Mesenchymal stem cell (in vitro differentiated cells and primary cell): ENCODE measurements at regions not wholly inside any gene's neighbourhood (a gene's known extent, or its start where the extent isn't known, plus 50 kb on each side); places are given as distances from the start of the nearest gene placed in this dataset.

Experiments
- DNase-seq: peaks from one replicate; pipeline ENCODE4 v3.0.0-alpha.2; 2013
- H2AFZ ChIP-seq: one replicate; pipeline ENCODE4 v1.6.1; 2013; ENCODE audit warnings: low read depth, mild to moderate bottlenecking, control low read depth, inconsistent platforms, low read length, moderate library complexity
- H2AK5ac ChIP-seq: 2 replicates; pipeline ENCODE4 v1.6.1; 2013; ENCODE audit warnings: low read length, moderate library complexity, mild to moderate bottlenecking, inconsistent platforms; ENCODE audit not compliant: severe bottlenecking
- H2BK120ac ChIP-seq: one replicate; pipeline ENCODE4 v1.6.1; 2013; ENCODE audit warnings: low read depth, mild to moderate bottlenecking, inconsistent platforms, low read length, moderate library complexity
- H2BK12ac ChIP-seq, 2 experiments: one replicate each; pipeline ENCODE4 v1.6.1; 2013; ENCODE audit warnings: inconsistent platforms in 2 of 2, low read length in 2 of 2, mild to moderate bottlenecking in 2 of 2, moderate library complexity in 2 of 2, control low read depth in 1 of 2
- H2BK15ac ChIP-seq: one replicate; pipeline ENCODE4 v1.6.1; 2013; ENCODE audit warnings: mild to moderate bottlenecking, low read depth, inconsistent platforms; ENCODE audit not compliant: poor library complexity, severe bottlenecking
- H2BK5ac ChIP-seq: 2 replicates; pipeline ENCODE4 v1.6.1; 2013; ENCODE audit warnings: low read depth, mild to moderate bottlenecking, low read length, control low read depth, inconsistent platforms; ENCODE audit not compliant: poor library complexity, severe bottlenecking
- H3K14ac ChIP-seq, 2 experiments: one replicate each; pipeline ENCODE4 v1.6.1; 2013; ENCODE audit warnings: inconsistent platforms in 2 of 2, low read length in 2 of 2, control low read depth in 1 of 2, mild to moderate bottlenecking in 1 of 2, moderate library complexity in 1 of 2
- H3K18ac ChIP-seq, 2 experiments: one replicate each; pipeline ENCODE4 v1.6.1; 2013; ENCODE audit warnings: inconsistent platforms in 2 of 2, low read length in 2 of 2, control low read depth in 1 of 2, low read depth in 1 of 2, mild to moderate bottlenecking in 1 of 2
- H3K23ac ChIP-seq, 2 experiments: one replicate each; pipeline ENCODE4 v1.6.1; 2013; ENCODE audit warnings: inconsistent platforms in 2 of 2, low read length in 2 of 2, mild to moderate bottlenecking in 2 of 2, moderate library complexity in 2 of 2, control low read depth in 1 of 2
- H3K27ac ChIP-seq: 2 replicates; pipeline ENCODE4 v1.5.1; 2013; ENCODE audit warnings: mild to moderate bottlenecking, moderate library complexity, low read length, control low read depth, inconsistent platforms; ENCODE audit not compliant: poor library complexity, severe bottlenecking
- H3K27me3 ChIP-seq, 2 experiments: 2 replicates each; pipeline versions ENCODE4 v1.6.1 to v1.7.0; 2013; ENCODE audit warnings: low read length in 2 of 2, mild to moderate bottlenecking in 2 of 2, moderate library complexity in 2 of 2, control low read depth in 1 of 2, inconsistent platforms in 1 of 2; ENCODE audit not compliant: control insufficient read depth in 1 of 2, insufficient read depth in 1 of 2
- H3K36me3 ChIP-seq, 2 experiments: 2 replicates each; pipeline versions ENCODE4 v1.6.1 to v1.7.0; 2013; ENCODE audit warnings: low read length in 2 of 2, control low read depth in 1 of 2, inconsistent platforms in 1 of 2, low read depth in 1 of 2, mild to moderate bottlenecking in 1 of 2; ENCODE audit not compliant: insufficient read depth in 2 of 2, control insufficient read depth in 1 of 2
- H3K4ac ChIP-seq, 2 experiments: one replicate each; pipeline ENCODE4 v1.6.1; 2013; ENCODE audit warnings: inconsistent platforms in 2 of 2, low read length in 2 of 2, mild to moderate bottlenecking in 2 of 2, moderate library complexity in 2 of 2, control low read depth in 1 of 2, low read depth in 1 of 2
- H3K4me1 ChIP-seq: 2 replicates; pipeline ENCODE4 v1.6.1; 2013; ENCODE audit warnings: low read depth, low read length, control low read depth; ENCODE audit not compliant: control insufficient read depth, insufficient read depth
- H3K4me2 ChIP-seq: 2 replicates; pipeline ENCODE4 v1.6.1; 2013; ENCODE audit warnings: low read length, mild to moderate bottlenecking, inconsistent platforms; ENCODE audit not compliant: poor library complexity, severe bottlenecking
- H3K4me3 ChIP-seq, 2 experiments: 2 replicates each; pipeline versions ENCODE4 v1.5.1 to v1.7.0; 2013; ENCODE audit warnings: low read length in 2 of 2, mild to moderate bottlenecking in 2 of 2, control low read depth in 1 of 2, low read depth in 1 of 2; ENCODE audit not compliant: insufficient read depth in 1 of 2
- H3K79me1 ChIP-seq: replicated peaks from 2 replicates; pipeline ENCODE4 v1.6.1; 2013; ENCODE audit warnings: mild to moderate bottlenecking, control low read depth, low read length, inconsistent platforms; ENCODE audit not compliant: poor library complexity, severe bottlenecking
- H3K9ac ChIP-seq: 2 replicates; pipeline ENCODE4 v1.7.0; 2013; ENCODE audit warnings: mild to moderate bottlenecking, low read length, moderate library complexity
- H3K9me3 ChIP-seq: 2 replicates; pipeline ENCODE4 v1.7.0; 2013; ENCODE audit warnings: mild to moderate bottlenecking, low read length; ENCODE audit not compliant: control insufficient read depth
- H4K8ac ChIP-seq: one replicate; pipeline ENCODE4 v1.6.1; 2013; ENCODE audit warnings: inconsistent platforms, mild to moderate bottlenecking, low read length, moderate library complexity
- H4K91ac ChIP-seq: one replicate; pipeline ENCODE4 v1.6.1; 2013; ENCODE audit warnings: mild to moderate bottlenecking, low read length, inconsistent platforms
- WGBS: methylation state at CpG from one replicate; pipeline ENCODE4 v1.1.7; 2013; ENCODE audit warnings: mixed read lengths; 5-methylcytosine and 5-hydroxymethylcytosine counted together

DNA sequence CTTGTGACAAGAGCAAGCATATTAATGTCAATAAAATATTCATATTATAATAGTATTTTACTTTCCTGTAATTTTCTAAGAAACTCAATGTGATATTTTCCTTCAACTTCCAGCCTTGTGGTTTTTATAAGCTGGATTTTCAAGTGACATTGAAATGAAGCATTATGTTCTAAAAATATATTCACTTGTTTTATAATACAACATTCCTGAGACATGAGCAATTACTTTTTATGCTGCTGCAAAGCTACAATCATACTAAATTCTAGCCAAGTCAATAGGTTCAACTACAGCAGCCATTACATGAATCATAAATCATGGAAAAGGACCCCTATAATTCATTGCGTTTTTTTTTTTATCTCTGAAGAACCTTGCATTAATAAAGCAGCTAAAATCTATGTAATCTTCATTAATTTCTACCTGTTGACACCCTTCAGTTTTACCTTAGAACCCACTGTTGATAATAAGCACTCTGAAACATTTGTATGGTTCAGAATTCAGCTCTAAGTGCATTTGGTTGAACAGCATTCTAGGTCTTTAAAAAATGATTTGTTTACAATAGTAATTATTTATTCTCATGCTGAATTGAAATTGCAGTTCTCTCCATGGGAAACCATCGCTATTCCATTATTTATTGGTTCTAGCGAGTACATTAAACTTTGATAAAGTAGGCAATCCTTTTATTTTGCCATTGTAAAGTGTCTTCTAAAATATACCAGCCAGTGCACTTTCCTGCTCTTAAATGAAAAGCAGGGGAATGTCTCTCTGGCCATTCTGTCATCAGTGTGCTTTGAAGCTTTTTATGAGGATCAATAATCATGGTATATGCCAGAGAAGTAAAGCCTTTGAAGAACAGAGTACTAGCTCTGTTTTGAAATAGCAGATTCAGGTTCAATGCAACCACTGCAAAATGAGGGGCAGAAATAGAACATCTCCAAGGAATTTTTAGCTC, 132.6 kb downstream of the GNAT3 start:
- no peak overlapping the region for H3K27ac ChIP-seq
- no peak overlapping the region for H2BK12ac ChIP-seq
- H3K79me1 ChIP-seq = no peaks in the 10 kb centered on the region
- H3K4me3 ChIP-seq = no peak overlapping the region
- H3K18ac ChIP-seq = no peak overlapping the region
- no peaks in the 10 kb centered on the region for H3K4me1 ChIP-seq
- H3K27me3 ChIP-seq = no peaks in the 10 kb centered on the region
- DNase-seq = peak; percentile 41
- H3K23ac ChIP-seq = no peak overlapping the region
- H2BK15ac ChIP-seq = no peak overlapping the region
- H4K91ac ChIP-seq = no peak overlapping the region
- H3K14ac ChIP-seq = no peak overlapping the region
- H4K8ac ChIP-seq = no peak overlapping the region
- H3K36me3 ChIP-seq = no peaks in the 10 kb centered on the region
- H3K4ac ChIP-seq = no peak overlapping the region
- H2AK5ac ChIP-seq = no peak overlapping the region
- peak overlapping the region; percentile 7 for H3K9ac ChIP-seq
- H2AFZ ChIP-seq = no peak overlapping the region
- peaks cover 5% of the 10 kb centered on the region for H3K9me3 ChIP-seq
- H2BK5ac ChIP-seq = no peak overlapping the region
- WGBS = 36% methylated on average over 1 of the region's 3 CpGs
- no peak overlapping the region for H2BK120ac ChIP-seq
- H3K4me2 ChIP-seq = no peak overlapping the region

DNA sequence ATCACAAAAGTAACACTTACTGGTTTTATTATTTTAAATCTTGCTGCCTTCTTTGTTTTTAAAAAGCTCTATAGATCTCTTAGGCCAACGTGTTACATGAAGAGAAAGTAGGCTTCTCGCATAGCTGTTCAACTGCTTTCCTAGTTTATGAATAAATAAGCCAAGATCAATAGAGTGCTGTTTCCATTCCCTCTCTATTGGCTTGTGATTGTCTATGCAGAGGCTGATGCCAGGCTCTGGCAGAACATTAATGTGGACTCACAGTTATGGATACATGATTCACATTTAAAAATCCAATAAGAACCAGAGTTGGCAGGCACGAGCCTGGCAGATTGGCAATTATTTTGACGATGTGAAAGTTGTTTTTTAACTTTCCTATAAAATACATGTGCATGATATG, 137.5 kb downstream of the GNAT3 start:
- no peak overlapping the region for H3K14ac ChIP-seq
- no peak overlapping the region for H3K18ac ChIP-seq
- H3K36me3 ChIP-seq = no peaks in the 10 kb centered on the region
- H3K4ac ChIP-seq = no peak overlapping the region
- no peak overlapping the region for H2BK120ac ChIP-seq
- H4K91ac ChIP-seq = no peak overlapping the region
- peaks cover 5% of the 10 kb centered on the region for H3K9me3 ChIP-seq
- H3K23ac ChIP-seq = no peak overlapping the region
- WGBS = 87% methylated on average over 3 of the region's 4 CpGs
- no peak overlapping the region for H2BK15ac ChIP-seq
- no peak overlapping the region for H2AFZ ChIP-seq
- no peak overlapping the region for H2AK5ac ChIP-seq
- H3K9ac ChIP-seq = no peak overlapping the region
- no peaks in the 10 kb centered on the region for H3K4me1 ChIP-seq
- no peaks in the 10 kb centered on the region for H3K79me1 ChIP-seq
- no peak for DNase-seq
- H3K4me3 ChIP-seq = no peak overlapping the region
- H4K8ac ChIP-seq = no peak overlapping the region
- H2BK12ac ChIP-seq = peak overlapping the region in 1 of 2 experiments; percentile 78
- no peak overlapping the region for H3K27ac ChIP-seq
- H2BK5ac ChIP-seq = no peak overlapping the region
- no peak overlapping the region for H3K4me2 ChIP-seq
- H3K27me3 ChIP-seq = no peaks in the 10 kb centered on the region

- H3K14ac ChIP-seq = no peak overlapping the region
- no peaks in the 10 kb centered on the region for H3K27me3 ChIP-seq
- H3K9ac ChIP-seq = no peak overlapping the region
- H2BK120ac ChIP-seq = no peak overlapping the region
- no peak overlapping the region for H2BK12ac ChIP-seq
- H2BK15ac ChIP-seq = no peak overlapping the region
- no peak for DNase-seq
- 82% methylated on average over 4 of the region's 4 CpGs for WGBS
- no peak overlapping the region for H3K18ac ChIP-seq
- no peaks in the 10 kb centered on the region for H3K36me3 ChIP-seq
- H4K8ac ChIP-seq = no peak overlapping the region
- H3K4ac ChIP-seq = no peak overlapping the region
- H3K4me2 ChIP-seq = no peak overlapping the region
- no peak overlapping the region for H2BK5ac ChIP-seq
- H4K91ac ChIP-seq = no peak overlapping the region
- no peaks in the 10 kb centered on the region for H3K79me1 ChIP-seq
- H2AFZ ChIP-seq = no peak overlapping the region
- no peaks in the 10 kb centered on the region for H3K4me1 ChIP-seq
- H3K27ac ChIP-seq = no peak overlapping the region
- H2AK5ac ChIP-seq = no peak overlapping the region
- H3K23ac ChIP-seq = no peak overlapping the region
- no peak overlapping the region for H3K4me3 ChIP-seq
- H3K9me3 ChIP-seq = peaks cover 5% of the 10 kb centered on the region
These were observed 138.3 kb downstream of the GNAT3 start for GRCh38 chr7:80373429-80374032.

GRCh38 chr7:80372415-80372814, 139.4 kb downstream of the GNAT3 start:
- Histone ChIP-seq H3K9me3 (peaks cover 5% of the 10 kb centered on the region), H2BK120ac (no peak overlapping the region), H3K27ac (peak overlapping the region; percentile 47), H3K4me1 (no peaks in the 10 kb centered on the region), H3K27me3 (no peaks in the 10 kb centered on the region), H2BK15ac (no peak overlapping the region), H3K4me3 (no peak overlapping the region), H2AK5ac (no peak overlapping the region), H4K8ac (no peak overlapping the region), H3K79me1 (no peaks in the 10 kb centered on the region), H2AFZ (no peak overlapping the region), H2BK12ac (no peak overlapping the region), H3K36me3 (no peaks in the 10 kb centered on the region), H2BK5ac (no peak overlapping the region), H3K9ac (no peak overlapping the region), H4K91ac (no peak overlapping the region), H3K18ac (no peak overlapping the region), H3K14ac (no peak overlapping the region), H3K4me2 (no peak overlapping the region), H3K23ac (no peak overlapping the region), H3K4ac (no peak overlapping the region)
- WGBS = 63% methylated on average over 2 of the region's 2 CpGs
- DNase-seq = peak; percentile 42
